D721Med (cell line): ENCODE measurements at regions not wholly inside any gene's neighbourhood (a gene's known extent, or its start where the extent isn't known, plus 50 kb on each side); places are given as distances from the start of the nearest gene placed in this dataset.
"Not testable (repeated sequence)": the region's sequence is repeated elsewhere in the genome, so short reads cannot be mapped to it uniquely, and the experiment has no call there.

ENCODE experiments used
- DNase-seq: peaks from one replicate; pipeline ENCODE4 v3.0.0; 2011; ENCODE audit warnings: low spot score; ENCODE audit not compliant: insufficient read length
- FAIRE-seq: peaks from 2 replicates; lab custom pipeline; 2011; peaks lifted over from hg19 to GRCh38; lab: Jason Lieb, UNC
- CTCF ChIP-seq: IDR thresholded peaks from 2 replicates; pipeline ENCODE4 v1.5.1; 2012; ENCODE audit warnings: mild to moderate bottlenecking, control low read depth; ENCODE audit not compliant: insufficient read depth; ENCODE audit errors: missing control alignments

DNA sequence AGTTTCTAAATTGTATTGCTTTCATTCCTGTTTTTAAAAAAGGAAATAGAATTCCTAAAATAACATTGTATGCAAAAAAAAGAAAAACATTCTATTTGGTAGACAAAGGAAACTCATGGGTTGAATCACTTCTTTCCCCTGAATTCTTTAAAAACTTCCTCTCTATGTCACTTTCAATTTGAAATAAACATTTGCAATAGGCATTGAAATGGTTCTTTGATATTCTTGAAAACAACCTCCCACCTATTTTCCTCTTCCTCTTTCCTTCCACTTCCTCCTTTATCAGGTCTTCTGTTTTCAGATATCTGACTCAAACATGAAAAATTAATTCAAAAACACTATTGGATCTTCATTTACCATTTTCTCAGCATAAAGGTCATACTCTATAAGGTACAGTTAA, 442.0 kb upstream of the MEF2C start:
- no peak for TF ChIP-seq CTCF
- DNase-seq (no peak), FAIRE-seq (no peak)

GRCh38 chr5:89320421-89321277, 437.7 kb upstream of the MEF2C start:
- TF ChIP-seq CTCF: no peak
- no peak for DNase-seq
- no peak for FAIRE-seq

DNA sequence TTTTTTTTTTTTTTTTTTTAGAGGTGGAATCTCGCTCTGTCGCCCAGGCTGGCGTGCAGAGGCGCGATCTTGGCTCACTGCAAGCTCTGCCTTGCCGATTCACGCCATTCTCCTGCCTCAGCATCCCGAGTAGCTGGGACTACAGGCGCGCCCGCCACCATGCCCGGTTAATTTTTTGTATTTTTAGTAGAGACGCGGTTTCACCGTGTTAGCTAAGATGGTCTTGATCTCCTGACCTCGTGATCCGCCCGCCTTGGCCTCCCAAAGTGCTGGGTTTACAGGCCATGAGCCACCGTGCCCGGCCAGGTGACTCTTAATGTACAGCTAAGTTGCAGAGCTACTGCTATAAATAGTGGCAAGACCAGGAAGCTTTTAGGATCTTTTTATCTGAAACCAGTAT, 434.9 kb upstream of the MEF2C start:
- not testable (repeated sequence) for FAIRE-seq

GRCh38 chr5:89315286-89316100, 432.5 kb upstream of the MEF2C start:
- TF ChIP-seq CTCF: no peak
- no peak for DNase-seq
- FAIRE-seq: no peak

More for the DNA sequence above, 434.9 kb upstream of the MEF2C start:
- DNase-seq: not testable (repeated sequence)

DNA sequence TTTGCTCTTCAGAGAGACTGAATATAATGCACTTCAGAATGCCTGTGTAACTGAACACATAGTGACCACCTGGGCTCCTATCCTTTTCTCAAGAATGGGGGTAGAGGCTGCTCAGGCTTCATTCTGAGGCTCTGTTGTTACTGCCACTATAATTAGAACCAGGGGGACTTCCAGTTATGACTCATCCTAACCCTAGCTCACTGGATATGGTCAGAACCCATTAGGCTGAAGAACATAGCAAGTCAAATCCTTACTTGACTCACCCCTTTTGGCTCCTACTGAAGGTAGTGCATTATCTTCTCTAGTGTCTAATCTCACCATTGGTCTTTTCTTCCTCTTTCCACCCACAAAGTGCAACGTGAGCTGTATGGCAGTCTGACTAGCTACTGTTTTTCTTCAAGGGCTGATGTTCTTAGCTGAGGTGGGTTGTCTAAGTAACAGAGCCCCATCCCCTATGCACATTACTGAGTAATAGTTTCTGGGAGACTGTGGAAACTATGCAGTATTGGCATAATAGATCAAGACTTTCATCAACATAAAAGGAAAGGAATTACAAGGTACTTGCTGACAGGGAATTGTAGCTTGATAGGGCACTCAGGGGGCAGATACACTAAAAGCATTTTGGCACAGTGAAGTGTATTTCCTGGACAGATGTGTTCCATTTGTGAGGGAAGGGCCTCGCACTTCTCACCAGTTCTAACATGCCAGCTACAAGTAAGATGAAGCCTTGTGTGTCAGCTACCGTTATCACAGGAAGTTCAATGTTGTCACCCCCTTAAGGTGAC, 431.0 kb upstream of the MEF2C start:
- no peak for TF ChIP-seq CTCF
- no peak for FAIRE-seq
- no peak for DNase-seq

- FAIRE-seq: no peak
- no peak for DNase-seq
- no peak for TF ChIP-seq CTCF
Observed at GRCh38 chr5:89313044-89313443, 430.1 kb upstream of the MEF2C start.

DNA sequence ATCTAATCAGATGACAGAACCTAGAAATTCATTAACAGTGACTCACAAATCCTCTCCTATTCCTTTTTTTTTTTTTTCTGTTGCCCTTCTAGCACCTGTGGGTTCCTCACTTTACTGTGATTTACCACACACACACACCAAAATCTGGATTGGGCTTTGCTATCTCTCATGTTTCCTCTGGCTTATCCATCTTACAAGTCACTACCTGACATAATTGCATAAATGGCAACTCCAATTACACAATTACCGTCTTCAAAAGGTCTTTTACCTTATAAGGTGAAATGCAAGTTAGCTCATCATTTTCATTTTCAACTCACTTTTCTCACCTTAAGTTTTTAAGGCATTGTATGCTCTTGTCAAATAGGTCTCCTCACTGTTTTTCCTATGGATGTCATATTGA, 426.3 kb upstream of the MEF2C start:
- DNase-seq (no peak), FAIRE-seq (no peak)
- TF ChIP-seq CTCF: no peak
